ENCODE measurements at regions not wholly inside any gene's neighbourhood (a gene's known extent, or its start where the extent isn't known, plus 50 kb on each side); places are given as distances from the start of the nearest gene placed in this dataset.

DNA sequence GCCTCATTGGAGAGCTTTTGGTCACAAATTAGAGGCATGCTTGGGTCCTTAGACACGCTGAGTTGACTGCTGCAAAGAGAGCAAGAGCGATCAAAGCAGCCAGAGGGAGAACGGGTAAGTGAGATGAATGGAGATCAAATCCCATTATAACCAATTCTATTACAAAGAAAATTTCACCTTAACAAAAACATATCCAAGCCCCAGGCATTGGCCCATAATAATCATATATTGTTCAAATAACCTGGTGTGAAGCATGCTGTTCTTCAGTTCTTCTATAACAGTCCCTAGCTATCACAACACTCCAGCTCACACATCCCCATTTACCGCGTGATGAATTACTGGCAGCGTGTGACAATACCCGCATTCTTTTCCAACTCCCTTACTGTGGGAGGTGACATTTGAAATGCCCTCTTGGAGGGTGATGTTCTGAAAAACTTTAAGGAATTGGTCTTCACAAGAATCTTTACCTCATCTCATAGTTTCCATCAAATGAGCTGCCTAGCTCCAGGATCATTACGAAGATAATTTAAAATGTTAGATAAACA is 156.1 kb upstream of the PLXNA4 start:
- TF ChIP-seq, protein P1, sequence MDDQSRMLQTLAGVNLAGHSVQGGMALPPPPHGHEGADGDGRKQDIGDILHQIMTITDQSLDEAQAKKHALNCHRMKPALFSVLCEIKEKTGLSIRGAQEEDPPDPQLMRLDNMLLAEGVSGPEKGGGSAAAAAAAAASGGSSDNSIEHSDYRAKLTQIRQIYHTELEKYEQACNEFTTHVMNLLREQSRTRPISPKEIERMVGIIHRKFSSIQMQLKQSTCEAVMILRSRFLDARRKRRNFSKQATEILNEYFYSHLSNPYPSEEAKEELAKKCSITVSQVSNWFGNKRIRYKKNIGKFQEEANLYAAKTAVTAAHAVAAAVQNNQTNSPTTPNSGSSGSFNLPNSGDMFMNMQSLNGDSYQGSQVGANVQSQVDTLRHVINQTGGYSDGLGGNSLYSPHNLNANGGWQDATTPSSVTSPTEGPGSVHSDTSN (IDR thresholded peaks at IDR 0.05), result no peak
- TF ChIP-seq, protein P2, sequence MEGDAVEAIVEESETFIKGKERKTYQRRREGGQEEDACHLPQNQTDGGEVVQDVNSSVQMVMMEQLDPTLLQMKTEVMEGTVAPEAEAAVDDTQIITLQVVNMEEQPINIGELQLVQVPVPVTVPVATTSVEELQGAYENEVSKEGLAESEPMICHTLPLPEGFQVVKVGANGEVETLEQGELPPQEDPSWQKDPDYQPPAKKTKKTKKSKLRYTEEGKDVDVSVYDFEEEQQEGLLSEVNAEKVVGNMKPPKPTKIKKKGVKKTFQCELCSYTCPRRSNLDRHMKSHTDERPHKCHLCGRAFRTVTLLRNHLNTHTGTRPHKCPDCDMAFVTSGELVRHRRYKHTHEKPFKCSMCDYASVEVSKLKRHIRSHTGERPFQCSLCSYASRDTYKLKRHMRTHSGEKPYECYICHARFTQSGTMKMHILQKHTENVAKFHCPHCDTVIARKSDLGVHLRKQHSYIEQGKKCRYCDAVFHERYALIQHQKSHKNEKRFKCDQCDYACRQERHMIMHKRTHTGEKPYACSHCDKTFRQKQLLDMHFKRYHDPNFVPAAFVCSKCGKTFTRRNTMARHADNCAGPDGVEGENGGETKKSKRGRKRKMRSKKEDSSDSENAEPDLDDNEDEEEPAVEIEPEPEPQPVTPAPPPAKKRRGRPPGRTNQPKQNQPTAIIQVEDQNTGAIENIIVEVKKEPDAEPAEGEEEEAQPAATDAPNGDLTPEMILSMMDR (IDR thresholded peaks at IDR 0.05), result no peak
- TF ChIP-seq PHF8 (IDR thresholded peaks at IDR 0.05; ENCODE audit: borderline replicate concordance, low read depth), result no peak
- TF ChIP-seq RAD21 (conservative IDR thresholded peaks at IDR 0.05 in 1 of 2, IDR thresholded peaks at IDR 0.05 in 1 of 2), result no peak
- no peak for TF ChIP-seq POLR2A (IDR thresholded peaks at IDR 0.05; ENCODE audit: low read length)

All from A549 (cell line).